ENCODE measurements at regions not wholly inside any gene's neighbourhood (a gene's known extent, or its start where the extent isn't known, plus 50 kb on each side); places are given as distances from the start of the nearest gene placed in this dataset.

- DNase-seq, result peak in 1 of 2 donors; percentile 10
- intact Hi-C loops (cut with DNase I; ENCODE audit: low total_unique reads), result no loop called here
- peaks cover 0 to 18% (median 6%) of the 10 kb centered on the region in 4 donors for H3K4me1 ChIP-seq
Observed at GRCh38 chr12:24223926-24224325, 274.5 kb upstream of the SOX5 start.

DNA sequence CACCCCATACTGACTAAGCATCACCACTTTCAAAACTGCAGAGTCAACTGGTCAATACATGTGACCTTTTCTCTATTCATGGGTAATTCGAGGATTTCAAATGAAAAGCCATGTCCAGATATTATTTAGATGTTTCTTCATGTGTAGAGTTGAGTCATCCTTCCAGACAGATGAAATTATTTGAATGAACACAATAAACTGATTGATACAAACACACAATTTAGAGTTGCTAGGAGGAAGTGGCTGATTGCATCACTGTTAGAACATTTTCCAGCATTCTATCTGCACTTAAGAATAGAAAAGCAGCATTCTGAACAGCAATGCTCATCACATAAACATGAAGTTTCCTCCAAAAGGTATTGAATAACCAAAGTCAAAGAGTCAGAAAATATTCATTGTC, 273.5 kb upstream of the SOX5 start:
- Histone ChIP-seq H3K9me3 (no peaks in the 10 kb centered on the region), H3K27me3 (no peaks in the 10 kb centered on the region), H3K36me3 (no peaks in the 10 kb centered on the region), H3K4me3 (no peak overlapping the region), H3K4me1 (peaks cover 0 to 18% (median 6%) of the 10 kb centered on the region in 4 donors), H3K27ac (no peak overlapping the region)
- intact Hi-C loops (cut with DNase I; ENCODE audit: low total_unique reads), result no loop called here
- TF ChIP-seq POLR2A (IDR thresholded peaks at IDR 0.05), result no peak
- TF ChIP-seq POLR2AphosphoS5 (IDR thresholded peaks at IDR 0.05), result no peak
- TF ChIP-seq CTCF (IDR thresholded peaks at IDR 0.05), result no peak
- no peak for TF ChIP-seq EP300 (IDR thresholded peaks at IDR 0.05)
- no peak for DNase-seq
- 61 to 87% (median 72%) methylated on average over 1 of the region's 1 CpG for WGBS, 5 donors

More at GRCh38 chr12:24223926-24224325, 274.5 kb upstream of the SOX5 start:
- Histone ChIP-seq H3K27me3 (no peaks in the 10 kb centered on the region), H3K9me3 (no peaks in the 10 kb centered on the region), H3K4me3 (no peak overlapping the region), H3K27ac (no peak overlapping the region), H3K36me3 (no peaks in the 10 kb centered on the region)
- WGBS, 5 donors, result 88 to 96% (median 95%) methylated on average over 9 of the region's 9 CpGs
- TF ChIP-seq POLR2AphosphoS5 (IDR thresholded peaks at IDR 0.05) (no peak), CTCF (IDR thresholded peaks at IDR 0.05) (no peak), EP300 (IDR thresholded peaks at IDR 0.05) (no peak), POLR2A (IDR thresholded peaks at IDR 0.05) (no peak)

DNA sequence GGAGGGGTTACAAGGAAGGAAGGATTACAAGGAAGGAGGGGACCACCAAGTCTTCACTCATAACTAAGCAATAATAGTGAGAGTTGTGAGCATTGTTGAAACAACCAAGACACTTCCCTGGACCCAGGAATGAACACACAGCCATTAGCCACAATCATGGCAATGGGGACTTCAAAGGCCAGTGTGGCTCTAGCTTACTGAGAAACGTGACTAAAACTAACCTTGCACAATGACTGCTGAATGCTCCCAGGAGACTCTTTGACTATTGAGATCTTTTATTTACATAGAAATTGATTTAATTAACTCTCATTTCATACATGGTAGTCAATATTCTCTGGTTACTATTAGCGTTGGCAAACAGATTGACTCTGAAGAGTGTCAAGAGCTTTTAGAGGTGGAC, 263.0 kb upstream of the SOX5 start:
- Histone ChIP-seq H3K9me3 (no peaks in the 10 kb centered on the region), H3K4me1 (no peaks in the 10 kb centered on the region), H3K4me3 (no peak overlapping the region), H3K27ac (no peak overlapping the region), H3K36me3 (no peaks in the 10 kb centered on the region), H3K27me3 (no peaks in the 10 kb centered on the region)
- DNase-seq, result no peak
- WGBS, 5 donors, result 80 to 87% (median 84%) methylated on average over 2 of the region's 2 CpGs
- intact Hi-C loops (cut with DNase I; ENCODE audit: low total_unique reads), result no loop called here
- TF ChIP-seq POLR2A (IDR thresholded peaks at IDR 0.05) (no peak), EP300 (IDR thresholded peaks at IDR 0.05) (no peak), POLR2AphosphoS5 (IDR thresholded peaks at IDR 0.05) (no peak), CTCF (IDR thresholded peaks at IDR 0.05) (no peak)

GRCh38 chr12:24206621-24207020, 257.2 kb upstream of the SOX5 start:
- Histone ChIP-seq H3K4me1 (no peaks in the 10 kb centered on the region), H3K4me3 (no peak overlapping the region), H3K9me3 (no peaks in the 10 kb centered on the region), H3K27me3 (no peaks in the 10 kb centered on the region), H3K36me3 (no peaks in the 10 kb centered on the region), H3K27ac (no peak overlapping the region)
- DNase-seq, result no peak
- TF ChIP-seq CTCF (IDR thresholded peaks at IDR 0.05) (no peak), POLR2A (IDR thresholded peaks at IDR 0.05) (no peak), EP300 (IDR thresholded peaks at IDR 0.05) (no peak), POLR2AphosphoS5 (IDR thresholded peaks at IDR 0.05) (no peak)
- WGBS, 5 donors, result 70 to 92% (median 89%) methylated on average over 2 of the region's 2 CpGs
- intact Hi-C loops (cut with DNase I; ENCODE audit: low total_unique reads), result no loop called here

Measured in stomach (tissue), 8 donors.